LHCN-M2 (cell line): ENCODE measurements at regions not wholly inside any gene's neighbourhood (a gene's known extent, or its start where the extent isn't known, plus 50 kb on each side); places are given as distances from the start of the nearest gene placed in this dataset.

Experiments
- DNase-seq: peaks from one replicate; pipeline ENCODE4 v3.0.0-alpha.2; 2012; ENCODE audit warnings: low read depth

GRCh38 chr5:56461584-56461983 lies 228.5 kb upstream of the ANKRD55 start:
- no peak for DNase-seq

GRCh38 chr5:56460681-56461191 lies 227.6 kb upstream of the ANKRD55 start:
- no peak for DNase-seq

- DNase-seq, result no peak
These were observed 227.0 kb upstream of the ANKRD55 start for GRCh38 chr5:56460195-56460546.

GRCh38 chr5:56459394-56460194 lies 226.5 kb upstream of the ANKRD55 start:
- no peak for DNase-seq

GRCh38 chr5:56457887-56458812 lies 225.0 kb upstream of the ANKRD55 start:
- DNase-seq, result no peak

- no peak for DNase-seq
These were observed 222.9 kb upstream of the ANKRD55 start for GRCh38 chr5:56456002-56456401.

GRCh38 chr5:56455417-56455816 lies 222.3 kb upstream of the ANKRD55 start:
- no peak for DNase-seq

- no peak for DNase-seq
These were observed 221.2 kb upstream of the ANKRD55 start for GRCh38 chr5:56454219-56454862.

- DNase-seq, result no peak
These were observed 218.6 kb upstream of the ANKRD55 start for GRCh38 chr5:56451742-56452141.

GRCh38 chr5:56450766-56451165 lies 217.6 kb upstream of the ANKRD55 start:
- no peak for DNase-seq

- no peak for DNase-seq
These were observed 216.0 kb upstream of the ANKRD55 start for GRCh38 chr5:56449071-56449640.

- no peak for DNase-seq
These were observed 214.5 kb upstream of the ANKRD55 start for GRCh38 chr5:56447656-56448055.

GRCh38 chr5:56447232-56447631 lies 214.1 kb upstream of the ANKRD55 start:
- DNase-seq, result no peak

- DNase-seq, result no peak
These were observed 213.6 kb upstream of the ANKRD55 start for GRCh38 chr5:56446728-56447127.

GRCh38 chr5:56443826-56444225 lies 210.7 kb upstream of the ANKRD55 start:
- DNase-seq, result no peak

- DNase-seq, result peak; percentile 85
These were observed 208.0 kb upstream of the ANKRD55 start for GRCh38 chr5:56440871-56441740.

- no peak for DNase-seq
These were observed 201.9 kb upstream of the ANKRD55 start for GRCh38 chr5:56434986-56435385.

- no peak for DNase-seq
These were observed 200.0 kb upstream of the ANKRD55 start for GRCh38 chr5:56433039-56433617.

- no peak for DNase-seq
These were observed 199.2 kb upstream of the ANKRD55 start for GRCh38 chr5:56432321-56432720.

- no peak for DNase-seq
These were observed 197.3 kb upstream of the ANKRD55 start for GRCh38 chr5:56430422-56430821.
